GM18526 (cell line): ENCODE measurements at regions not wholly inside any gene's neighbourhood (a gene's known extent, or its start where the extent isn't known, plus 50 kb on each side); places are given as distances from the start of the nearest gene placed in this dataset.

Experiments used
- POLR2A ChIP-seq: IDR thresholded peaks from 3 replicates; pipeline ENCODE4 v1.6.1; 2011; ENCODE audit not compliant: insufficient read length; ENCODE audit errors: extremely low read depth

DNA sequence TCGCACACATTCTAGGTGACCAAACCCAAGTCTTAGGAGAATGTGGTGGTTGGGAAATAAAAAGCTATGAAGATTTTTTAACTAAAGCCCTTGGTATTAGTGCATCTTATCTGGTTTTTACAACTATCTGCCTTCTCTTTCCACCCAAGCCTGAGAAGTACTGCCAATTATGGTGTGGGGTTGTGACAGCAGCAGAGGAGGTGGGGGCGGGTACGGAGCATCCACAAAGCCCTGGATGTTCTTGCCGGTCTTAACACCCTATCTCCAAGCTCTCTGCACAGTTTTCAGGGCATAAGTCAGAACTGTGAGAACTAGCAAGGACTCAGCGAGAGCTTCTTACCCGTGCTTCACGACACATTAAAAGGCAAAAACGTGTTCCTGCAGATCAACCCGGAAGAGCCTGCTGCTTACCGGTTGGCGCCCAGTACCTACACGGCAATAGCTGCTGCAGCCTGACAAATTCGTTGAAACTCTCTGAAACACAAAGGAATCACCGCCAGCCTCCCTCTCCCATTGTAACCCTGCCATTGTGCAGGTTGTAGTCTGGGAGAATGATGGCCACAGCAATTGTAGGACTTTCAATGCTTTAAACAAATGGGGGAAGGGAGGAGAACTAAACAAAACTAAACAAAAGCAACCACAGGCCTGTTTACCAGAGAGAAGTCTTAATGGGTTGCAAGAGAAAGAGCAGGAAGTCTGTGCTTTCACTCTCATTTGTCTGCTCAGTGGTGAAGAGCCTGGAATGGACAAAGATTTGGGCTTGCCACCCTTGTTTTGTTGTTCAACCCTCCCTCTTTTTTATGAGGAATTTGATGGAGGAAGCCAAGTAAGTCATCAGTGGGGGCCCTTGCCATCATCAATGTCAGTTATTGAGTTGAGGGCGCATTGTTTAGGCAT is 461.0 kb upstream of the JARID2 start:
- no peak for TF ChIP-seq POLR2A

DNA sequence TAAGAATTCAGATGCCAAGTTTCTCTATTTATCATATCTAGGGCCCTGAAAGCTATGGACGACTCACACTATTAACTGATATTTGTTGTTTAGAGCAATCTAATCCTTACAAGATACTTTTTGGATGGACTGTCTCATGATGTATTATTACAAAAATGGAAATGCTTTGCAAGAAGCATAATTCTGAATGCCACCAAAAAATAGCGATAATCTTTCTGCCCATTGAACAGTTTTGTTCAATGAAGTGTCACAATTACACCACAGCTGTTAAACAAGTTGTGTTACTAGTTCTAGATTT is 460.4 kb upstream of the JARID2 start:
- no peak for TF ChIP-seq POLR2A

DNA sequence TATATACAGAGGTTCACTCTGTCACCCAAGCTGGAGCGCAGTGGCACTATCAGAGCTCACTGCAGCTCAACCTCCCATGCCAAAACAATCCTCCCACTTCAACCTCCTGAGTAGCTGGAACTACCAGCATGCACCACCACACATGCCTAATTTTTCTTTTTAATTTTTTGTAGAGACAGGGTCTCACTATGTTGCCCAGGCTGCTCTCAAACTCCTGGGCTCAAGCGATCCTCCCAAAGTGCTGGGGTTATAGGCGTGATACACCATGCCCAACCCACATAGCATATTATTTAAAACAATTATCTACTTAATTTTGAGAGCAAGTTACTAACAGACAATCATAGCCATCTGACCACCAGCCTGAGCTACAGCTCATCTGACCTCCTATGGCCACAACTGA is 459.9 kb upstream of the JARID2 start:
- TF ChIP-seq POLR2A, result no peak

DNA sequence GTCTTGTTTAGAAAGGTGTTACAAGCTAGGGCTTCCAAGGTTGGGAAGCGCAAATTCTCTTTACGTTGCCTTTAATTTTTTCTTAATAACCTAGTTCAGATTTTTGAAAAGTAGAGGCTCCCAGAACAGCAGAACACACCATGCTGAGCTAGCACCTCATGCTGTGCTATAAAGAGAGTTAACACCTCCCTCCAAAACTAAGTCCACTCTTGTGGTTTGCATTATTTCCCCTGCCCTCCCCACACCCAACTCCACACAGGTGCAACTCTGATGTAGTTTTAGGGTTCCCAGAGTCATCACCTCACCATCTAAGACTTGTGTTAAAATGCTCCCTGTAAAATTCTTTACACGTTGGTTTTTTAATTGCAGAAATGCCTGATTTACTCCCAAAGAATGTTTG is 459.4 kb upstream of the JARID2 start:
- TF ChIP-seq POLR2A, result no peak

DNA sequence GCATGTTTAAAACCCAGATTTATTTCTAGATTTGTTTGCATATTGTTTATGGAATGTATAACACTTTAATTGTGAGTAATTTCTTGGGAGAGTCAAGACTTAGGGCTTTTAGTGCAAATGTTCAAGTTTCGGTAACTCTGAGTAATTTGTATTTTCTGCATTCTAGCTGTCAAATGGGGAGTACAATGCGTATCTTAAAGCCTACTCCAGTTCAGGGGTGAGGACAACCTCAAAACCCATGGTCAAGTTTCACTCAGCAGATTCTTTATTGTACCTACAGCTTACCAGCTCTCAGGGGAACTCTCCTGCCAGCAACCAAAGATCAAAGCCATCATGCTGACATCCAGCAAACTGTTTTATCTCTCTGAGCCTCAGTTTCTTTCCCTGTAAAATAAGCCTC is 458.6 kb upstream of the JARID2 start:
- TF ChIP-seq POLR2A, result no peak

DNA sequence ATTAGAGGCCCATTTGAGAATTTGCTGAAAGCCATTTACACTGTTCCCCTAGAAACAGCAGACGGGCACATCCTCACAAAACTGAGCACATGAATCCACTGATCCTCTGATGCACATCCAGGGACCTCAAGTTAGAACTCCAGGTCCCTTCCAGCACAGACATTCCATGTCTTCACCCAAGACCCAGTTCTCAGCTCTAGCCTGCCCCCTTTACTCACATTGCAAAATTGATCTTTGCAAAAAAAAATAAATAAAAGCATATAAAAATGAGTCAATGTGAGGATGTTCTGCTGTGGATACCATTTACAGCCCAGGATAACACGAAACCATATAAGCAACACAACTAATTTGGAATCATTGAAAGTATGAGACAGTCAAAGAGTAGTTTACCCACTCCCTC is 458.2 kb upstream of the JARID2 start:
- no peak for TF ChIP-seq POLR2A

DNA sequence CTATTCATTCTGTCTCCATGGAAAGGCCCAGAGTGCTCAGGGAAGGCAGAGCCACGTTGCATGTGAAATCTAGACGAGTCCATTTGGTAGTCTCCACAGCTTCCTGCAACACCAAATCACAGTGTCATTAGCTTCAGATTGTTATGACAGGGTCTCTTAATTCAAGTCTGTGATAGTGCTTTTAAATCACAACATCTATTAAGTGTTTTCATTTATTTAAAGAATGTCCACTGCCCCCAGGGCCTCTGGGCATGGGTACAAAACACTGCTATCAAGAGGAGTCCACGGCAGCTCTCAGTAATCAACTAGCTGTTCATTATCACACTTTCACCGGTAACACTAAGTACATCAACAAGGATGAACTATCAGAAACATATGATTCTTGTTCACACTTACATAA is 455.9 kb upstream of the JARID2 start:
- TF ChIP-seq POLR2A, result no peak

DNA sequence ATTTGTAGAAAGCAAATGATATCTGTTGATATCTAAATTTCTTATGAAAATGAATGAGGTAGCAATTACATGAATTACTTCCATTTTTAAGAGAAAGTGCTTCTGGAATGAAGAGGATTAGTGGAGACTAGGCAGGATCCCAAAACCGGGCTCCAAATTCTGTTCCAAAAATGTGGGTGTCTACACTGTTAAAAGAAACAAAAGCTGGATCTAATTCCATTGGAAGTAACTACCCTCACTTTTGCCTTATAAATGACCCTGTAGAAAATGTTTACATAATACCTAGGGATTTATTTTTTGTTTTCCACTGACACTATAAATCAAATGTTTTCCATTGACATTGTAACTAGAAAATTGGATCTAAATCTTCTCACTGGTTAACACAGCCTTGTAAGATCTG is 454.9 kb upstream of the JARID2 start:
- no peak for TF ChIP-seq POLR2A

DNA sequence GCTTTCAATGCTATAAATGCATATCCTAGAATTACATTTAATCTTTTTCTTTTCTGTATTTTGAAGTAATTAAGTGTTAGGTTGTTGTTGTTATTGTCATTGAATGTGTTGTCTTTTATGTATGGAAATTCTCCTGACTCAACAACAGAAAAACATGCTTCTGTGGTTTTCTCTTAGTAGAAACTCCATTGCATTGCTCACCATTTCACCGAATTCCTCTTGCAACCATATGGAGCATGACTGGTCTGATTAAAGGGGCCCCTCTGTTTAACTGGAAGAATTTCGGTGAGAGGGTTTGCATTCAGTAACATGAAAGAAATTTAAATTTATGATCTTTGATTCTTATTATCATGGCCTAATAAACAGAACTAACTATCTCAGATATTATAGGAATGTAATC is 454.3 kb upstream of the JARID2 start:
- TF ChIP-seq POLR2A, result no peak

DNA sequence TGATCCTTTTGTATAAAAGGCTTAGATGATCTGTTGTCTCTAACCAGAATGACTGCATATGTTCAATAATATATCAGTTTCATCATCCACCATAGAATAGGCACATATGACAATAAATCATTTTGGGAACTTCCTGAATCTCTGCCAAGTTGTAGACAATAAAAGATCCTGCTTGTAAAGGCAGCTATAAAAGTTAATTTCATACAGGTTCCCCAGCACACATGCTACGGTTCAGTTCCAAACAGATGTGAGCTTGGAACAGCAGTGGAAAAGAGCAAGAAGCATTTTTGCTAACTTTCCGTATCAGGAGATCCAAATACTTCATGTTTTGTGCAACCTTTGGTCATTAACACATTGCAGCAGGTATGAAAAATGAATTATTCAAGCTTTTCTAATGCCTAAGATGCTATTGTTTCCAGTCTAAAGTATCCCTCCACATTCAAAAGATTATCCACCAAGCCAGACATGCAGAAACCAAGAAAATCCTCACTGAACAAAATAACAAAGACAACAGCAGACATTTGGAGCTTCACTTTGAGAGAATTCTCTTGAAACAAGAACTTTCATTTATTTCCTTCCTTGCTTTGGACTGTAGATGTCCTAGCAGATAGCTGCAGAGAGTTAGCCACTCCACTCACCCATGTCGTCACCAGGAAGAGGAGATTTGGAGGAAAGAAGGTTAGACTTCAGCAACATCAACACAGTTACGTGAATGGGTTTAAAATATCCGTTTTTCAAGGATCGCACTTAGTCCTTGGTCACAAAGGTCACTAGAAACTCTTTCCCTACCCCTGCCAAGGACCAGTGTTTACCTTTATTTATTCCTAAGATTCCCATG is 453.5 kb upstream of the JARID2 start:
- TF ChIP-seq POLR2A, result no peak

DNA sequence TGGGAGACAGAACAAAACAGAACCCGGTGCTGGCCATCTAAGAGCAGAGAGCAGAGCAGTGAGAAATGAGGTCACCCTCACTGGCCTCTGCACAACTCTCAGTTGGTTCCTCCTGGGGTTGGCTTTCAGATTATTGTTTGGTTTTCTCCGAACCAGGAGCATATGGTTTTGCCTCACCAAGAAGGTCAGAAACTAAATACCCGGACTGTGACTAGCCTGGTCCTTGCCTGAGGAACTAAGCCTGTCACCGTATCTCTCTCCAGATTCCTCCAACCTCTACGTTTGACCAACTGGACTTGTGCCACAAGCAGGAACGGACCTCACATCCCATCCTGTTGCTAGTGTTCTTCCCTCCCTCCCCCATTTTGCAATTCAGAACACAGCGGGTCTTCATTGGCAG is 450.4 kb upstream of the JARID2 start:
- no peak for TF ChIP-seq POLR2A

DNA sequence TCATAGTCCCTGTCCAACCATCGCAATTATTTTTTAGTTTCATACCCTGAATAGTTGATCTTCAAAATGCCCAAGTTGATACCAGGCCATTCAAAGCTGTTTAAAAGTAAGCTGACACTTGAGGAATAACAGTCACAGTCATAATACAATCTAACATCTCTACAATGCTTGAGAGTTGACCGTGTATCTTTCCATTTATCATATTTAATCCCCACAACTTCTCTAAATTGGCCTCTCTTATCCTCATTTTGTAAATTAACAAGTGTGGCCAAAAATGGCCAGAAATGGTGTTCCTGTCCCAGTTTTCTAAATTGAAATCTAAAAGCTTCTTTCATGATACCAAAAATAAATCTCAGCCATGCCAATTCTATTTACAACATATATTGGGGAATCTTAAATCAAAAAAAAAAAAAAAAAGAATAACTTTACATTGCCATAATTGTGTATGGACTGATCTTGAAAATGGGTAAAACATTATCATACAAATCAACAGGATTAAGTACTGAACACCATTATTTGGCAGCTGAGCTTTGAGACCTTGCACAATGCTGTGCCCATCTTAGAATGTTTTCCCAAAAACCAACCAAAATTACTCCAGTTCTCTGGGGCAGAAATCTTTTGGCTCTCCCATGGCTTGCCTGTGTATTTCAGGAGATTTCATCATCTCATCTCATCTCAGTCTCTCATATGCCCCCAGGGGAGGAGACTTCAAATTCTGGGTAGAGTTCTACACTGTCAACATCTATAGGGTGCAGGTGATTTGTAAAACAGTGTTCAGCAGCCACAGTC is 448.7 kb upstream of the JARID2 start:
- TF ChIP-seq POLR2A, result no peak

DNA sequence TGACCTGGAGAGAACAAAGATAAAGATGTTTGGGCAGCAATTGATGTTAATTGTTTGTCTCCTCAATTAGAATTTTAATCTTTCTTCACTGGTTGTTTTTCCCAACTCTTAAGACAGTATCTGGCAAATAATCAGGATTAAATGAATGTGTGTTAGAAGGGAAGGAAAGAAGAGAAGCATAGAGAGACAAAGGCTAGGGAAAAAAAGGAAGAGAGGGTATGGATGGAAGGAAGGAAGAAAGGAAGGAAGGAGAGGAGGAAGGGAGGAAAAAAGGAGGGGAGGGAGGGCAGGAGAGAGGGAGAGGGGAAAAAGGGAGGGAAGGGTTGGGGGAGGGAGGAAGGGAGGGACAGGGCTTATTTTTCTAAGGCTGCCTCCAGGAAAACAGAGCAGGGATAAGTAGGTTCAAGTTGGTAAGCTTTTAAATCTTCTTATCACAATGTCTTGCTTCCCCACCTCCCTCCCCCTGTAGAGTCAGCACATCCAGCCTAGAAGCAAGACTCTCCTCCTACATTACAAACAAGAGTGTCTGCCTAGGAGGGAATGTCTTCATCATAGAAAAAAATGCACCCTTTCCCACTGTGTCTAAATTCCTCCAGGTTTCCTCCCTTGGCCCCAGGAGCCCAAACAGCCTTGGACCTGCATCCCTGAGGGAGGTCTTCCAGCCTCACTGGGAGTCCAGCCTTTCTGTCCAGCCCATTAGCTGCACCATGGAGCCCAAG is 447.8 kb upstream of the JARID2 start:
- no peak for TF ChIP-seq POLR2A

DNA sequence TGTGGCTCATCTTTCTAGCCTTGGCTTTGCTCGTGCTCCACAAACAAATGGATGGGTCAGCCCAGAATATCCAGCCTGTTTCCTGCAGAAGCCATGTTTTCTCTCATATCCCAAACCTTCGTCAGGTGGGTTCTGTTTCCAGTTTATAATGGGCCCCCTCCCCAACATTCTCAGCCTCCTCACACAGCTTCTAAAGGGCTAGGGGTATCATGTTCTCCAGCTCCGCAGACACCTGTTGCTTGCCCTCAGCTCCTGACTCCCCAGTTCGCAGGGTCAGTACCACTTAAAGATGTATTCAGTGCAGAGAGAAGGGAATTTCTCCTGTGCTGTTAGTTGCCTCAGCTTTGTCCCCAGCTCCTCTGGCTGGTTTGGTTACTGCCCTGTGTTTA is 447.3 kb upstream of the JARID2 start:
- TF ChIP-seq POLR2A, result no peak

DNA sequence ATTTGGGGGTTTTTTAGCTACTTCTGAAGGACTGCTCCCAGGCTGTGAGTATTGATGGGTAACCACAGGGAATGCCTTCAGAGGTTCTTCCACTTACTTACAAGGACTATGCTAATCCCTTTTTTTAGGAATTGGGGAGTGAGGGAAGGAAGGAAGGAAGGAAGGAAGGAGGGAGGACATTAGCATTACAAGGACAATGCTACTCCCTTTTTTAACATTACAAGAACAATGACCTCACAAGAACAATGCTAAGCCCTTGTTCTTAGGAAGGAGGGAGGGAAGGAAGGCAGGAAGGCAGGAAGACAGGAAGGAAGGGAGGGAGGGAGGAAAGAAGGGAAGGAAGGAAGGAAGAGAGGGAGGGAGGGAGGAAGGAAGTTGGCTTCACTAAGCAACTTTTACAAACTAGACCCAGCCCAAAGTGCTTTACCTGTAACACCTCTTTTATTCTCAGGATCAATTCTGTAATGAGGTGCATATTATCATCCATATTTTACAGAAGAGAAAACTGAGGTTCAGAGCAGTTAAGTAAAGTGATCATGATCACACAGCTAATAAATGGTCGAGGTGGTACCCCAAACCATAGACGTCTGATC is 446.8 kb upstream of the JARID2 start:
- TF ChIP-seq POLR2A, result no peak
